ENCODE measurements at regions not wholly inside any gene's neighbourhood (a gene's known extent, or its start where the extent isn't known, plus 50 kb on each side); places are given as distances from the start of the nearest gene placed in this dataset.

DNA sequence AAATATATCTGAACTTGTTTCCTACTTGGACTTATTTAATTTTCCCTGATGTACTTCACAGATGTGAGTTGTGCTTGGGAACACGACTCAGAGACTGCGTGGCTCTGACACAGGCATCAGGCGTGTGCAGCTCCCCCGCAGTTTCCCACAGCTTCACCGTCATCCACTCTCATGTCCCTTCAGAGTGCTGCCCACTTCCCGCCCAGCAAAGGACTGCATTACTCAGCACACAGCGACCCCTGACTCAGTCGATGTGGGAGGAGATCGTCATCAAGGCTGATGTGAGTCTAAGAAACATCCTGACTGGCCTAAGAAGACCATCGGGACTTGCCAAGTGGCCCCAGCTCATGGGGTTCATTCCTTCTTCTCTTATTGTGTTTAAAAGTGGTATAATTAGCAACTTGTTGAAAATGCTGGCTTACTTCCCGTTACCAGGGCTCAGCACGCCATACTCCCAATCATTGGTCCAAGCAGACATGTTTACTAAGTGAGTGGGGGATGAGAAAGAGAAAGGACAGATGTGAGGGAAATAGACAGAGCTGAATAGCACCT is 539.4 kb upstream of the JARID2 start:
- Histone ChIP-seq H3K36me3 (no peaks in the 10 kb centered on the region), H3K4me3 (no peak overlapping the region), H3K9me3 (no peaks in the 10 kb centered on the region), H3K27ac (no peak overlapping the region), H3K4me1 (peaks cover 0 to 3% (median 0%) of the 10 kb centered on the region in 4 donors), H3K27me3 (no peaks in the 10 kb centered on the region)
- 65 to 76% methylated on average over 8 to 12 of the region's 12 CpGs for WGBS, 2 donors
- peak in 1 of 4 donors; percentile 8 for TF ChIP-seq EP300 (IDR thresholded peaks at IDR 0.05)
- TF ChIP-seq POLR2AphosphoS5 (IDR thresholded peaks at IDR 0.05) = peak in 1 of 2 donors; percentile 33
- no peak for TF ChIP-seq CTCF (IDR thresholded peaks at IDR 0.05)
- DNase-seq (peak in 1 of 2 donors; percentile 40), ATAC-seq (ENCODE audit: low FRiP score in 2 of 2) (peak; percentile 59 to 92)

GRCh38 chr6:14707276-14707675 is 538.6 kb upstream of the JARID2 start:
- DNase-seq (no peak), ATAC-seq (ENCODE audit: low FRiP score in 2 of 2) (no peak)
- H3K4me1 ChIP-seq = peaks cover 0 to 3% (median 0%) of the 10 kb centered on the region in 4 donors
- no peak overlapping the region for H3K27ac ChIP-seq
- H3K4me3 ChIP-seq = no peak overlapping the region
- no peaks in the 10 kb centered on the region for H3K36me3 ChIP-seq
- H3K27me3 ChIP-seq = no peaks in the 10 kb centered on the region
- TF ChIP-seq POLR2A (IDR thresholded peaks at IDR 0.05) (no peak), EP300 (IDR thresholded peaks at IDR 0.05) (no peak), POLR2AphosphoS5 (IDR thresholded peaks at IDR 0.05) (no peak), CTCF (IDR thresholded peaks at IDR 0.05) (no peak)
- no peaks in the 10 kb centered on the region for H3K9me3 ChIP-seq

DNA sequence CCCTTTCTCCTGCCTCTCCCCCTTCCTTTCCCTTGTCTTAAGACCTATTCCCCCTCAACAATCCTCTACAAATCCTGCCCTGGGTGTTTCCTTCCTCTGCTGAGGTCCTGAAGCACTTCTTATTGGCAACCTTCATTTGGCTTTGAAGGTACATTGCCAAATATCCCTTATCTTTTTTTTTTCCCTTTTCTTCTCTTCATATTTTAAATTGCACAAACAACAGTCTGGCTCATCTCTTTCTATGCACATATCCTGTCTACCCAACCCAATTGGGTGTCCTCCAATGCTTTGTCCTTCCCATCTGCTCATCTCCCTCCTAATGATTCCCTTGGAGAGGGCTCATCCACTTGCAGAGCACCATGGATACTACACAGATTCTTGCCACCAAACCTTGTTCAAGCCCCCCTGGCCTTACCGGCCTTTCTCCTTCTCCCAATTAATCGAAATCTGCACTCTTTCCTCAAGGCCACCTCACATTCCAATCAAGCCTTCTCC is 537.9 kb upstream of the JARID2 start:
- ATAC-seq (ENCODE audit: low FRiP score in 2 of 2) (no peak), DNase-seq (no peak)
- no peaks in the 10 kb centered on the region for H3K9me3 ChIP-seq
- H3K27me3 ChIP-seq = no peaks in the 10 kb centered on the region
- TF ChIP-seq CTCF (IDR thresholded peaks at IDR 0.05) (no peak), POLR2AphosphoS5 (IDR thresholded peaks at IDR 0.05) (no peak), POLR2A (IDR thresholded peaks at IDR 0.05) (no peak), EP300 (IDR thresholded peaks at IDR 0.05) (no peak)
- no peaks in the 10 kb centered on the region for H3K36me3 ChIP-seq
- 94 to 100% methylated on average over 2 of the region's 2 CpGs for WGBS, 2 donors
- no peak overlapping the region for H3K27ac ChIP-seq
- H3K4me3 ChIP-seq = no peak overlapping the region
- peaks cover 0 to 3% (median 0%) of the 10 kb centered on the region in 4 donors for H3K4me1 ChIP-seq

DNA sequence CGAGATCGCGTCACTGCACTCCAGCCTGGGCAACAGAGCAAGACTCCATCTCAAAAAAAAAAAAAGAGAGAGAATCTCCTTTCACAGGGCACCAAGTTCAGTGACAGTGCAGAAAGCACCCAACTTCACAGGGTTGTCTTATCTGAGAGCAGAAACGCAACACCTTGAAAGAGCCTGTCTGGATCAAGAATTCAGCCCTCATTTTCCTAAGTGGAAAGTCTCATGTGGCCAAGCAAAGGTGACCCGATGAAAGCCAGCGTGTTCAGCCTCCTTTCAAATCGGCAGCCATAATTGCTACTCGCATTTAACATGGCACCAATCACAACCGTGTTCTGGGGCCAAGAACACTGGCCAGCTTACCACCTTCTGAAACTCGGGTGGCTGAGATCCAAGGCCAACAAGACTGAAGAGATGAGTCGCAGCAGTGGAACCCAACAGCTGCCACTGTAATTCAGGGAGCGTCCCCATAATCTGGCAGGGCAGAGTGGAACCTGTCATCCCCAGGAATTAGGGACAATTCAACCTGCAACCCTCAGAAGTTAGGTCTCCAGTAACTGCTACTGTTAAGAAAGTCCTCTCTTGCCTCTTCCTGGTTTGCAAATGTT is 536.7 kb upstream of the JARID2 start:
- peaks cover 0 to 3% (median 0%) of the 10 kb centered on the region in 4 donors for H3K4me1 ChIP-seq
- no peaks in the 10 kb centered on the region for H3K36me3 ChIP-seq
- H3K4me3 ChIP-seq = no peak overlapping the region
- no peak for ATAC-seq (ENCODE audit: low FRiP score in 2 of 2)
- TF ChIP-seq CTCF (IDR thresholded peaks at IDR 0.05) = no peak
- TF ChIP-seq EP300 (IDR thresholded peaks at IDR 0.05) = no peak
- no peak for TF ChIP-seq POLR2A (IDR thresholded peaks at IDR 0.05)
- TF ChIP-seq POLR2AphosphoS5 (IDR thresholded peaks at IDR 0.05) = no peak
- no peaks in the 10 kb centered on the region for H3K9me3 ChIP-seq
- H3K27me3 ChIP-seq = no peaks in the 10 kb centered on the region
- 95 to 96% methylated on average over 11 to 12 of the region's 12 CpGs for WGBS, 2 donors
- DNase-seq = no peak
- no peak overlapping the region for H3K27ac ChIP-seq

DNA sequence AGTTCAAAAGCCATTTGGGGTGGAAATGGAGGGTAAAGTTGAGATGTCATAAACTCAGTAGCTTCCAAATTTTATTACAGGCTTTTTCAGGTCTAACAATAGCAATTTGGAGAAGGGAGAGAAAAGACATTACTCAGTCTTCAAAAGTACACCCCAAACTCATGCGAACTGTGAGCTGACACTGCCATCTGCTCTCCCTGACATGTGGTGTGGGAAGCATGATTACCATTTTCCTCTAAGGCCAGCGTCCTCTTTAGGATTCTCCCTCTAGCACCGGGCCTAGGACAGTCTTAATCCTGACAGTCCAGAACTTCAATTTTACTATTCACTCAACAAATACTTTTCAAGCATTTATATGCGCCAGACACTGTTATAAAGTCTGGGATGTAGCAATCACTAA is 536.0 kb upstream of the JARID2 start:
- no peak for ATAC-seq (ENCODE audit: low FRiP score in 2 of 2)
- 90 to 95% methylated on average over 4 of the region's 4 CpGs for WGBS, 2 donors

More for the DNA sequence above, 536.0 kb upstream of the JARID2 start:
- H3K9me3 ChIP-seq = no peaks in the 10 kb centered on the region
- H3K36me3 ChIP-seq = no peaks in the 10 kb centered on the region
- no peak overlapping the region for H3K27ac ChIP-seq
- H3K27me3 ChIP-seq = no peaks in the 10 kb centered on the region
- DNase-seq = no peak
- H3K4me3 ChIP-seq = no peak overlapping the region
- TF ChIP-seq EP300 (IDR thresholded peaks at IDR 0.05) = no peak
- TF ChIP-seq POLR2A (IDR thresholded peaks at IDR 0.05) = no peak
- TF ChIP-seq POLR2AphosphoS5 (IDR thresholded peaks at IDR 0.05) = no peak
- no peak for TF ChIP-seq CTCF (IDR thresholded peaks at IDR 0.05)
- peaks cover 0 to 3% (median 0%) of the 10 kb centered on the region in 4 donors for H3K4me1 ChIP-seq

All from upper lobe of left lung (tissue), 6 donors.